ENCODE measurements at regions not wholly inside any gene's neighbourhood (a gene's known extent, or its start where the extent isn't known, plus 50 kb on each side); places are given as distances from the start of the nearest gene placed in this dataset.

DNA sequence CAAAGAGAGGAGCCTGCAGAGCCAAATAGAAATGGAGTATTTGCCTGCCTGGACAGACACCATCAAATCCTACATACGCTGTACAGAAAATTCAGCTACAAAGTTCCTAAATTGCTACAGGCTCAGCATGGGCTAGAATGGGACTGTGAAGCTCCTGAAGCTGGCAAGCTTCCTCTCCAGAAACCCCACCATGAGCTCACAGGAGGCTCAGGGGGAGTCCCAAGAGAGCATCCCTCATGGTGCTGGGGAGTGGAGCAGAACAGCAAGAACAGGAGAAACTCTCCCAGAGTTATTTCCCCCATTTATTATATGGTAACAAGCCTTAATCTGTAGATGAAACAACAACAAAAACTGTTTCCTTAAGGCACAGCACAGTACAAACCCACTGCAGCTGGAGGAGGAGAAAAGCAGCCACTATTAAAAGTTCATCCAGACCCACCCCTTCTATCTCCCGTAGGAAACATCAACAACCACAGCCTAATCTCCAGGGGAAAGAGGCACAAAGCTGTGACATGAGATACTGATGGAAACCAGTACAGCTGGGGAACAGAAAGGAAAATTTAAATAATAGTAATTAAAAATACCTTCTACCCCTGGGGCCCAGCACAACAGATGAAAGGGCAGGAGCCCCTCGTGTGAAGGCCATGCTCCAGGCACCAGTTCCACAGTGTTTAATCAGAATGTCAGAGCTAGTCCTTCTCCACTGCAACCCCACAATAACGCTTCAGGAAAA is 548.5 kb downstream of the MTRR start:
- Mint-ChIP-seq H3K9me3 (ENCODE audit: low read depth) (no peaks in the 10 kb centered on the region), H3K27ac (no peak overlapping the region), H3K27me3 (no peaks in the 10 kb centered on the region), H3K4me1 (ENCODE audit: low read depth) (no peaks in the 10 kb centered on the region), H3K4me3 (no peak overlapping the region), H3K36me3 (no peaks in the 10 kb centered on the region)

GRCh38 chr5:8418049-8418426 is 549.1 kb downstream of the MTRR start:
- H3K4me3 Mint-ChIP-seq: no peak overlapping the region
- no peaks in the 10 kb centered on the region for H3K4me1 Mint-ChIP-seq (ENCODE audit: low read depth)
- H3K27ac Mint-ChIP-seq: no peak overlapping the region
- H3K27me3 Mint-ChIP-seq: no peaks in the 10 kb centered on the region
- no peaks in the 10 kb centered on the region for H3K9me3 Mint-ChIP-seq (ENCODE audit: low read depth)
- no peaks in the 10 kb centered on the region for H3K36me3 Mint-ChIP-seq

- no peaks in the 10 kb centered on the region for H3K4me1 Mint-ChIP-seq (ENCODE audit: low read depth)
- H3K4me3 Mint-ChIP-seq: no peak overlapping the region
- no peak overlapping the region for H3K27ac Mint-ChIP-seq
- H3K9me3 Mint-ChIP-seq (ENCODE audit: low read depth): no peaks in the 10 kb centered on the region
- no peaks in the 10 kb centered on the region for H3K27me3 Mint-ChIP-seq
- no peaks in the 10 kb centered on the region for H3K36me3 Mint-ChIP-seq
These were observed 561.1 kb downstream of the MTRR start for GRCh38 chr5:8429778-8430758.

DNA sequence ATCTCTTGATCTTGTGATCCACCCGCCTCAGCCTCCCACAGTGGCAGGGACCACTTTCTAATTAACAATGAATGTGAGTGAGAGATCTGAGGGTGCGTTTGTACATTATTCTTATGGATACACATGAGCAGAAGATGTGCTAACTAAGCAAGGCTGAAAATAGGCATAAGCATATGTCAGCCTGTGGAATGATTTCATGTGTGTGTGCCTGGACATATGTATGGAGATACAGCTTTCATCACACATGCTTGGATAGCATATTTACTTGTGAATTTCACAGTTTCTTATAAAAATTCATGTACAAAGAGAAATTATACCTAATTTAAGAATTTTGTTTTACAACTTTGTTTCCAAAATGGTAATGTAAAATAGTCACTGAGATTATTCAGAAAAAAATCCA is 565.6 kb downstream of the MTRR start:
- no peaks in the 10 kb centered on the region for H3K27me3 Mint-ChIP-seq
- H3K9me3 Mint-ChIP-seq (ENCODE audit: low read depth): no peaks in the 10 kb centered on the region
- H3K36me3 Mint-ChIP-seq: peaks cover 5% of the 10 kb centered on the region
- no peaks in the 10 kb centered on the region for H3K4me1 Mint-ChIP-seq (ENCODE audit: low read depth)
- H3K27ac Mint-ChIP-seq: no peak overlapping the region
- H3K4me3 Mint-ChIP-seq: no peak overlapping the region

DNA sequence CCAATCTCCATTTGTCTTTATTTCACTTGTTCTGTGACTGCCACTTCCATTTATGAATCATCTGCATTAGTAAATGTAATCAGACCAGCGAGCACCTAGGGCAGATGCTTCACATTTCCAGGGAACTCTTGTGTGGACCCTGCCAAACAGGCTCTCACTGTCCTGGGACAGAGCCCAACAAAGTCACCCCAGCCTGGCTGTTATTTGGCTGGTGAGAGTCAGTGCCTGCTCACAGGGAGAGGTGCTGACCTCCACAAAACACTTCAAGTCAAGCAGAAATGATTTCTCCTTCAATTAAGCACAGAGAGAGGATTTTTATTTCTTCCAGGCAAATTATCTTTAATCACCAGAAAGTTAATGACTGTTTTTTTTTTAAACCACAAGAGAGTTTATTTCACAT is 568.0 kb downstream of the MTRR start:
- H3K27ac Mint-ChIP-seq: no peak overlapping the region
- H3K4me3 Mint-ChIP-seq: no peak overlapping the region
- H3K36me3 Mint-ChIP-seq: peaks cover 5% of the 10 kb centered on the region
- no peaks in the 10 kb centered on the region for H3K27me3 Mint-ChIP-seq
- H3K4me1 Mint-ChIP-seq (ENCODE audit: low read depth): no peaks in the 10 kb centered on the region
- H3K9me3 Mint-ChIP-seq (ENCODE audit: low read depth): no peaks in the 10 kb centered on the region

GRCh38 chr5:8445139-8445538 is 576.2 kb downstream of the MTRR start:
- Mint-ChIP-seq H3K27ac (no peak overlapping the region), H3K9me3 (ENCODE audit: low read depth) (peaks cover 4% of the 10 kb centered on the region), H3K4me1 (ENCODE audit: low read depth) (no peaks in the 10 kb centered on the region), H3K4me3 (no peak overlapping the region), H3K27me3 (no peaks in the 10 kb centered on the region), H3K36me3 (peaks cover 8% of the 10 kb centered on the region)

- H3K4me1 Mint-ChIP-seq (ENCODE audit: low read depth): no peaks in the 10 kb centered on the region
- no peak overlapping the region for H3K27ac Mint-ChIP-seq
- H3K36me3 Mint-ChIP-seq: peaks cover 8% of the 10 kb centered on the region
- H3K9me3 Mint-ChIP-seq (ENCODE audit: low read depth): peaks cover 4% of the 10 kb centered on the region
- no peaks in the 10 kb centered on the region for H3K27me3 Mint-ChIP-seq
- H3K4me3 Mint-ChIP-seq: no peak overlapping the region
These were observed 577.2 kb downstream of the MTRR start for GRCh38 chr5:8446179-8446578.

GRCh38 chr5:8456846-8457186 is 587.9 kb downstream of the MTRR start:
- Mint-ChIP-seq H3K27ac (peak overlapping the region; percentile 92), H3K9me3 (ENCODE audit: low read depth) (no peaks in the 10 kb centered on the region), H3K27me3 (no peaks in the 10 kb centered on the region)

DNA sequence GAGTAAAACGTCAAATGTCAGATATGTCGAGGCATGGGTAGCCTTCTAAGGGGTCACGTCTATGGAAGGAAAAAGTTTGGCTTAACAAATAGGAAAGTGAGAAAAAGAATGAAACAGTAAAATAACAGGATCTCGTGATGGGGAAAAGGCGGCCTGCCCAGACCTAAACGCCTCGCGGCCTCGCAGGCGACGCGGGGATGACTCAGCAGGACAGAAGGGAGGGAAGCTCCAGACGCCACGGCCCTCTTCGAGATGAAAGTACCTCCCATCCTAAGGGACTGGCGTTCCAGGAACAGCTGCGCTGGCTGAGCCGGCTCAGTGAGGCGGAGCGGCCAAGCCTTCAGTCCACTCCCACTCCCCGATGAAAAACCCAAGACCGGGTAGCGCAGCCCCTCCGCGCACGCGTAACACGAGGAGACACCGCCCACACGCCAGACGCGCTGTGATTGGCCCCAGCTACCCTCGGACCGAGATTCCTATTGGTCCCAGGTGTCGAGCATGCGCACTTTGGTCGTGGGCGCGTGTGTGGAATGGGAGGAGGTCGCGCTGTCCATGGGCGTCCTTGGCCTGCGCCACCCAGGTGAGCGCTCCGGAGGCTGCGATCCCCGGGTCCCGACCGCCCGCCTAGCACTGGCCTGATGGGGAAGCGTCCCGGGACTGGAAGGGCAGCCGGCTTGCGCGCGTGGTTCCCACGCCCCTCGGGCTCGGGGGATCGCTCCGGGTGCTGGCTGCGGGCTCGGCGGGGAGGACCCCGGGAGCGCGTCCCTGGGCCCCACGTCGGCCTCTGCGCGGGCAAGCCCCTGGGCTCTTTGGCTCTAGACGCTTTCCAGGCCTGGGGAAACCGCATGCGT is 588.5 kb downstream of the MTRR start:
- Mint-ChIP-seq H3K27me3 (no peaks in the 10 kb centered on the region), H3K36me3 (peaks cover 7% of the 10 kb centered on the region), H3K4me3 (peak overlapping the region; percentile 93), H3K4me1 (ENCODE audit: low read depth) (peaks cover 27% of the 10 kb centered on the region), H3K27ac (peak overlapping the region; percentile 92), H3K9me3 (ENCODE audit: low read depth) (no peaks in the 10 kb centered on the region)

More at GRCh38 chr5:8456846-8457186, 587.9 kb downstream of the MTRR start:
- peaks cover 27% of the 10 kb centered on the region for H3K4me1 Mint-ChIP-seq (ENCODE audit: low read depth)
- H3K36me3 Mint-ChIP-seq: peaks cover 7% of the 10 kb centered on the region
- peak overlapping the region; percentile 89 for H3K4me3 Mint-ChIP-seq

DNA sequence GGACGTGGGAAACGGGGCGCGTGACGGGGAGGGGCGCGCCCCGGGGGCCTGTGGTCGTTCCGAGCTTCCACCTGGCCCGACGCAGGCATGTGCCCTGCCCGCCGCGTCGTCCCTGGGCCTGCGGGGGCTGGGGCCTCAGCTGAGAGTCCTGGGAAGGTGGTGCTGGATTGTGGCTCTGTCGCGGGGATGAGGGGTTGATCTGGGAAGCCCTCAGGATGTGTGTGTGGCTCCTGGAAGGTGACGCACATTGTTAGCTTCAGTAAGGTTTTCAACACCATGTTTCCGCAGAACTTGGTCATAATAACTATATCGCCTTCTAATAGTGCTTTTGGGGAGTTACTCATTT is 589.1 kb downstream of the MTRR start:
- Mint-ChIP-seq H3K4me1 (ENCODE audit: low read depth) (peaks cover 27% of the 10 kb centered on the region), H3K4me3 (peak overlapping the region; percentile 93), H3K36me3 (peaks cover 7% of the 10 kb centered on the region), H3K27ac (peak overlapping the region; percentile 92), H3K9me3 (ENCODE audit: low read depth) (peaks cover 1% of the 10 kb centered on the region), H3K27me3 (no peaks in the 10 kb centered on the region)

DNA sequence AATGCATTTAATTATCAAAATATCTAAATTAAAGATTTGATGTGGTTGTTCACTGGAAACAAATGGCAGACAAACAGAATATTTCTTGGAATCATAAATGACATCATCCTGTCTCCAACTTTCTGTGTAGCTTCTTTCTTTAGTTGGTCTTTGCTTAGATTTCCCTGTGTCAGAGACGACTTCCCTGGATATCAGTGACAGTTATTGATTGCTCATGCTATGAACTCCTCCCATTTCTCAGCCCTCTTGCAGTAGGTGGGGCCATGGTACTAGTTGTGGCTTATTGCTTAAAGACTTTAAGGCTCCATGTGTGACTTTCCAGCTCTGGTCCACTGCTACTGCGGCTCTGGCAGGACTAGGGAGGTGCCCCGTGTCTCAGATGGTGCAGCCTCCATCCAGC is 592.6 kb downstream of the MTRR start:
- Mint-ChIP-seq H3K4me1 (ENCODE audit: low read depth) (peaks cover 21% of the 10 kb centered on the region), H3K36me3 (peaks cover 9% of the 10 kb centered on the region), H3K9me3 (ENCODE audit: low read depth) (peaks cover 4% of the 10 kb centered on the region), H3K4me3 (no peak overlapping the region), H3K27ac (no peak overlapping the region), H3K27me3 (no peaks in the 10 kb centered on the region)

- Mint-ChIP-seq H3K9me3 (ENCODE audit: low read depth) (peaks cover 4% of the 10 kb centered on the region), H3K27ac (no peak overlapping the region), H3K36me3 (peaks cover 9% of the 10 kb centered on the region), H3K27me3 (no peaks in the 10 kb centered on the region), H3K4me3 (no peak overlapping the region), H3K4me1 (ENCODE audit: low read depth) (peaks cover 14% of the 10 kb centered on the region)
These were observed 593.6 kb downstream of the MTRR start for GRCh38 chr5:8462565-8462964.

GRCh38 chr5:8470489-8470888 is 601.5 kb downstream of the MTRR start:
- Mint-ChIP-seq H3K4me1 (ENCODE audit: low read depth) (no peaks in the 10 kb centered on the region), H3K36me3 (peaks cover 10% of the 10 kb centered on the region), H3K4me3 (no peak overlapping the region), H3K27me3 (no peaks in the 10 kb centered on the region), H3K27ac (no peak overlapping the region), H3K9me3 (ENCODE audit: low read depth) (peaks cover 5% of the 10 kb centered on the region)

GRCh38 chr5:8471581-8471980 is 602.6 kb downstream of the MTRR start:
- Mint-ChIP-seq H3K27me3 (no peaks in the 10 kb centered on the region), H3K4me1 (ENCODE audit: low read depth) (no peaks in the 10 kb centered on the region), H3K4me3 (no peak overlapping the region), H3K9me3 (ENCODE audit: low read depth) (peaks cover 5% of the 10 kb centered on the region), H3K27ac (no peak overlapping the region), H3K36me3 (peaks cover 10% of the 10 kb centered on the region)

DNA sequence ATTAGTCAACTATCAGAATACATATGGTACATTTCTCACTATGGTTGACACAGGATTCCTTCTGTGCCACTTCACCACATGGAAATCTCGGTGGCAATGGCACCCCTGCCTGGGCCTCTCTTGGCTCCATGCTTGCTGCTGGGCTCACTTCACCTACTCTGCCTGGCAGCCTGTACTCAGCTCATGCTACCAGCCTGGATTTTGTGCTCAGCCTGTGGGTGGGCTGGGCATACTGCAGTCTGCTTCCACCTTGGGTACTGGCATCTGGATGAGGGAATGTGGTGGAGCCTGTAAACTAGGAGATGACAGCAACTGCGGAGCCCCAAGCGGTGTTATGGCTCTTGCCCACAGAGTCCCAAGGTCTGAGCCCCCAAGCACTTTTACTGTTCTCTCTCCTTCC is 604.1 kb downstream of the MTRR start:
- H3K9me3 Mint-ChIP-seq (ENCODE audit: low read depth): peaks cover 5% of the 10 kb centered on the region
- no peaks in the 10 kb centered on the region for H3K27me3 Mint-ChIP-seq
- H3K4me3 Mint-ChIP-seq: no peak overlapping the region
- peaks cover 10% of the 10 kb centered on the region for H3K36me3 Mint-ChIP-seq
- no peaks in the 10 kb centered on the region for H3K4me1 Mint-ChIP-seq (ENCODE audit: low read depth)
- H3K27ac Mint-ChIP-seq: no peak overlapping the region

All from activated naive CD8-positive, alpha-beta T cell (primary cell).